HG03196 (cell line): ENCODE measurements at regions not wholly inside any gene's neighbourhood (a gene's known extent, or its start where the extent isn't known, plus 50 kb on each side); places are given as distances from the start of the nearest gene placed in this dataset.

Source experiments
- ATAC-seq: cut with Tn5 transposase; IDR thresholded peaks from one replicate; pipeline ENCODE4 v1.9.1; 2021; ENCODE audit not compliant: unreplicated experiment

DNA sequence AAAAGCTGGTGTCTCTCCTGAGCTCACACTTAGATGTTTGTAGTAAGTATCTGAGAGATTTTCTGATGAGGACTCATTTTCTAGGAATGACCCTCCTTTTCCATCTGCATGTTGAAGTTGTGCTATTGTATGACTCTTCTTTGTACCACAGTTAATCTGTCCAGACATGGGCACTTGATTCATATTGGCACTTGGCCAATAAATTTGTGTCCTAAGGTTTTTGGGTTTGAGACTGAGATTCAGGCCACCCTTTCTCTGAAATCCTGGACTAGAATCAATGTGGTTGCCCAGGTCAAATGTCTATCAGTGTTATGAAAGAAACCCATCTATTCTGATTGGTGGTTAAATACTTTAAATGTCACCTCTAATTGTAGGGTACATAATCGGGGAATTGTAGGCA lies 869.0 kb downstream of the SH3BGRL start:
- no peak for ATAC-seq

DNA sequence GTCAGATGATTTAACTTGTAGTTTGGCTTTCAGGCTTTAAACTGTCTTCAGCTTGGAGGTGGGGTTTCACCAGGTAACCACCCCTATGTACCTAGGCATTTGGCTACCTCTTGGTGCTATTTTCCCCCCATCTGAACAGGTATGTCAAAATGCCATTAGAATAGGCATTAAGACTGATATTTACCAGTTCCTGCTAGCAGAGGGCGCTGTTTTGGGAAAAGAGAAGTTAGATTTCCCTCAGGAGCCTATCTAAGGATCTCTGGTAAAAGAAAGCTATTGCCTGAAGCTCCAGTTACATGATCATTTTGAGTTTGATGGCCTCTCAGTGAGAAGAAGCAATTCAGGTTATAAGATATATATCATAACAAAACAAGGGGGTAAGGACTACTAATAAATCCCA lies 879.1 kb downstream of the SH3BGRL start:
- ATAC-seq: no peak

DNA sequence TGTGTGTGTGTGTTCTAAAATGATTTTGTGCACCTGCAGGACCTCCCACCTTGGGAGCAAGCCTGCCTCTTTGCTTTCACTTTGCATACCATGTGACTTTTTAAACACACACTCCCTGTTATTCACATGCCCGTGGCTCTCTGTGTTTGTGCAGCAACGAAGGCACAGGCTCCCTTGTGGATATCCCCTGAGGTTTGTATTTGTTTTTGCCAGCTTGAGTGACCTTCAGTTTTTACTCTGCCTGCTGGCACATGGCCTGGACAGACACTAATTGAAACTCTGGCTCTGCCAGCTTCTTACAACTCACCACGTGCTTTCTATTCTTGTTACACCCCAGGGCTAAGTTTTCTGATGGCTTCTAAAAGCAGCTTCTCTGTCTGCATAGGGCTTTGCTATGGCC lies 885.8 kb downstream of the SH3BGRL start:
- ATAC-seq: no peak

DNA sequence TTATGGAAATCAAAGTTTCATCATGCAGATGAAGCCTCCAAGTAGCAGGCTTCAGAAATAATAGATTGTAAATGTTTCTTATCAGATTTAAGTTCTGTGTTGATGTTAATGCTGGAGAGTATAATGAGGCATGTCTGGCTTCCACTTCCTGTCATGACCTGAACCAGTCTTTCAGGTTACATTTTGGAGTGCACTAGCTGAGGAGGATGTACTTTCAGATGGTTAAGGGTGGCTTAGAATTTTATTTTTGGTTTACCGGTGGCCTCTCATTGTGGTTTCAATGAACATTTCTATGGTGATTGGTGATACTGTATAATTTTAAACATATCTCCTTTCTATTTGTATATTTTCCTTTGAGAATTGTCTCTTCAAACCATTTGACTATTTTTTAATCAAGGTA lies 890.4 kb downstream of the SH3BGRL start:
- ATAC-seq: no peak

DNA sequence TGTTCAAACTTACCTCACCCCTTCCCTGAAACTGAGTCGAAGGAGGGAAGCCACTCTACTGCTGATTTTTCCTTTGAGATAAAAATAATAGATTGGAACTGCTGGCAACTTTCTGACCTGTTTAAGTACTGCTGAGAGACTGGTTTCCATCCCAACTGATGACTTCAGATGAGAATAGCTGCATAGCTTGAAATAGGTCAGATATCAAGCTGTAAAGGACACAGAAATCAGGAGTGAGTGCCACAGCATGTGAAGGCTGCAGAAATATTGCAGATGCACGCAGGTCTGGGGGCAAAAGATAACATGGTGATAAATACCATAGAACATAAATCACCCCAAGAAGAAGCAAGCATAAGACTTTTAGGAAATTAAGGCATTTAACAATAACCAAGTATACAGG lies 923.2 kb downstream of the SH3BGRL start:
- ATAC-seq: no peak

DNA sequence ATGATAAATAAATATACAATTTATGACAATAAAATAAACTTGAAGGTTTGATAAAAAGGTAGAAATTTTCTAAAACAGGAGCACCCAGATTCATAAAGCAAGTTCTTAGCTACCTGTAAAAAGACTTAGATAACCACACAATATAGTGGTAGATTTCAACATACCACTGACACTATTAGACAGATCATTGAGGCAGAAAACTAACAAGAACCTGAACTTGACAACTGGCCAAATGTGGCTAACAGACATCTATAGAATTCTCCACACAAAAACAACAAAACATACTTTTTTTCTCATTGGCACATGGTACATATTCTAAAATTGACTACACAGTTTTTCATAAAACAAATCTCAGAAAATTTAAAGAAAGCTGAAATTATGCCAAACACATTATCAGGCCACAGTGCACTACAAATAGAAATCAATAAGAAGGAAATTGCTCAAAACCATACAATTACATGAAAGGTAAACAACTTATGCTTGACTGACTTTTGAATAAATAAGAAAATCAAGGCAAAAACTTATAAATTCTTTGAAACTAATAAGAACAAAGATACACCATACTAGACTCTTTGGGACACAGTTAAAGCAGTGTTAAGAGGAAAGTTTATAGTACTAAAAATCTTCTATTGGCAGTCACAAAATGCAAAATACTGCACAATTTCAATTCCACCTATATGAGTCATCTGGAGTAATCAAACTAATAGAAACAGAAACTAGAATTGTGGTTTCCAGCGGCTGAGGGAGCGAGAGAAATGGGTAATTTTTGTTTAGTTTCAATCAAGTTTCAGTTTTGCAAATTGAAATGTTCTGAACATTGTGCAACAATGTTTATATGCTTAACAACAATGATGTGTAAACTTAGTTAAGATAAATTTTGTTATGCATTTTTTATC lies 925.6 kb downstream of the SH3BGRL start:
- peak; percentile 96 for ATAC-seq

DNA sequence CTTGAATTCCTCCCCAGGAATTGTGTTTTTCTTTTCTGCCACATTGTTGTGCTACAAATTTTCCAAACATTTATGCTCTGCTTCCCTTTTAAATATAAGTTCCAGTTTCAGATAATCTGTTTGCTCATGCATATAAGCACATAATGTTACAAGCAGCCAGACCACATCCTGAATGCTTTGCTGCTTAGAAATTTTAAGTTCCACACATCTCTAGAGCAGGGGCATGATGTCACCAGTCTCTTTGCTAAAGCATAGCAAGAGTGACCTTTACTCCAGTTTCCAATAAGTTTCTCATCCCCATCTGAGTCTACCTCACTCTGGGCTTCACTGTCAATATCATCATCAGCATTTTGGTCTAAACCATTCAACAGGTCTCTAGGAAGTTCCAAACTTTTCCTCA lies 932.5 kb downstream of the SH3BGRL start:
- ATAC-seq: no peak

DNA sequence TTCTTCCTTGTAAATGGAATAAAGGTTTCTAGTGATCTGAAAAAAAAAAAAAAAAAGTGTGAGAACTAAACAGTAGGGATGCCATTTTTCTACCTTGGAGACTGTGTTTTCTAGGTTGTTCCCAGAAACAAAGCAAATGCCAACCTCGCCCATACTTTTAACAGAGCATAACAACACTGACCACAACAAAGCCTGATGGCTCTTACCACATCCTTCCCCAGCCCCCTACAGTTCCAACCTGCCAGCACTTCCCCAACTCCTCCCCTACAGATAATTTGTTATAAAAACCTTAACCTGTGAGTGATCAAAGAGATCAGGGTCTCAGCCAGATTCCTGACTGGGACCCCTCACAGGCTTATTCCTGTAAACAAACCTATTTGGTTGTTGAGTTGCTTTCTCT lies 940.0 kb downstream of the SH3BGRL start:
- no peak for ATAC-seq

DNA sequence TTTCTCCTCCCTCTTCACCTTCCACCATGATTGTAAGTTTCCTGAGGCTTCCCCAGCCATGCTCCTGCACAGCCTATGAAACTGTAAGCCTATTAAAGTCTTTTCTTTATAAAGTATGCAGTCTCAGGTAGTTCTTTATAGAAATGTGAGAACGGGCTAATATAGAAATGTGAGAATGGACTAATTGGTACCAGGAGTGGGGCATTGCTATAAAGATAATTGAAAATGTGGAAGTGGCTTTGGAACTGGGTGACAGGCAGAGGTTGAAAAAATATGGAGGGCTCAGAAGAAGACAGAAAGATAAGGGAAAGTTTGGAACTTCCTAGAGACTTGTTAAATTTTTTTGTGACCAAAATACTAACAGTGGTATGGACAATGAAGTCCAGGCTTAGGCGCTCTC lies 959.3 kb downstream of the SH3BGRL start:
- no peak for ATAC-seq

DNA sequence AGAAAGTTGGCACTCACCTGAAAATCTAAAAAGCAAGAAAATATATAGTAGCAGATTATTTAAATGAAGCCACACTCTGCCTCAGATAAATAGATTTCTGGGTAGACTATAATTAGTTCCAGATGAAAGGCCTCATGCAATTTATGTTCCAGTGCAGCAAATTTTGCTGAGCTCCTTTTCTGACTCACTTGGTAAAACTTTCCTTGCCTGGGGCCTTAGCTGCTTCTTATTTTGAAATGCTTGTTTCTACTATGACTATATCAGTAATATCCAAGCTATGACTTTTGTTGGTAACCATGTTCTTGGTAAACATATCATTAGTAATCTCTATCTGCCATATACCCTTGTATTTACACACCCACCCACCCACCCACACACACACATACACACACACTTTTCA lies 961.8 kb downstream of the SH3BGRL start:
- ATAC-seq: no peak

DNA sequence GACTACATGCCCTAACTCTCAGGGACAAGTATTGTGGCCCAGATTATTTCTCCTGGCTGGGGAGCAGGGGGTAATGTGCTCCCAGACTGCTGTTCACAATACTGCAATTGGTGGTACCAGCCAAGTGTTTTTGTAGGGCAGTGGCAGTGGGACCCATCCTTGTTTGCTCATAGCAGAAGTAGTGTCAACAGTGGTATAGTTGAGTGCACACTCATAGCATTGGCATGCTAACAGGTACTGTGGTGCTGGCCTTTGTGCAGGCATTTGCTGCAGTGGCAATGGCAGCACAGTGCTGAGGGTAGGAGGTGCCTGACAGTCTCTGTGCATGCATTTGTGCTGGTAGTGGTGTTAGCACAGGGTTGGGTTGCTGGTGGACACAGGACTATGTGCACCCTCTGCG lies 995.0 kb downstream of the SH3BGRL start:
- no peak for ATAC-seq

DNA sequence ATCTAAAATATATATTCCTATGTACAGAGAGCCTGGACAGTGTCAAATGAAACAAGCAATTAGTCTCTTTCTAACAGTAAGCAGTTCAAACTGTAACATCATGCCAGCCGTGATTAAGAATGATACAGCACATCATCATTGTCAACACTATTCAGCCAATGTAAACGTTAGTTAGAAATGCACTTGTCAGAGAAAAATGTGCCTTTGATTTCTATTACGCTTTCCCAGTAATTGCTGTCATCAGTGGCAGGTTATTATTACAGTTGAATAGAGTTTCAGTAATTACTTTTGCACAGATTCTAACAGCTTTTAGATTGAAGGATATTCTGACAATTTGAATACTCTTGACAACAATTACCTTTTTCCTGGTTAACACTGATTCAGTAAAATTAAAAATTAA lies 1007.1 kb downstream of the SH3BGRL start:
- no peak for ATAC-seq

DNA sequence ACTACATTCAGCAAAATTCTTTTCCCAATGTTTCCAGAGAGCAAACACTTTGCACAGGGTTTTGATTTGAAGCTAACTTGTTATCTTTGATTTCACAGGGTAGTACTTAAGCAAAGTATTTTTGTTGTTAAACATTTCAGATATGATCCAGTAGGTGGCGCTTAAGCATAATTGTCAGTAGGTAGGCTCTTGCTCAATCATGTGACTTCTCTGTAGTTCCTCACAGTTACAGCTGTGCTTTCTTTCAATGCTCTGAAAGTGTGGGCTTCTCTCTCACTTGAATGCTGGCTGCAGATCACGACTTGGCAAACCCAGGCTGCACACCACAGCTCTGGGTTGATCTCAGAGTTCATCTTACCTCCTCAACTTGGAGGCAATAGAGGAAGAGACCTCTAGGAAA lies 1016.5 kb downstream of the SH3BGRL start:
- ATAC-seq: no peak

DNA sequence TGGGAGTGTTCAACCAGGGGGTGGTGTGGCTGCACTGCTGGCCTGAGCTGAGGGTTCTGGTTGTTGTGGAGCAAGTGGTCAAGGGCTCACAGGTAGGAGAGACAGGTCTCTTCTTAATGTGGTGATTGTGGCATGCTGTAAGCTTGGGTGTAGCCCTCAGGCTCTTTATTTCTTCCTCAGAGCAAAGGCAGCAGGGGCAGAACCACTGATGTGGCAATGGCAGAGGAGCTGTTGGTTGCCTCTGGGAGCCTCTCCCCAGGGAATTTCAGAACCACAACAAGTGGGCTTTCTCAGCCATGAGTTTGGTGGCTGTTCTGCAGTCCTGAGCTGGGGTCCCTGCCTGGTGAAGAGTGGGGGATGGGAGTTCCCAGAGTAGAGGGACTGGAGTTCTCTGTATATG lies 1017.2 kb downstream of the SH3BGRL start:
- ATAC-seq: no peak

DNA sequence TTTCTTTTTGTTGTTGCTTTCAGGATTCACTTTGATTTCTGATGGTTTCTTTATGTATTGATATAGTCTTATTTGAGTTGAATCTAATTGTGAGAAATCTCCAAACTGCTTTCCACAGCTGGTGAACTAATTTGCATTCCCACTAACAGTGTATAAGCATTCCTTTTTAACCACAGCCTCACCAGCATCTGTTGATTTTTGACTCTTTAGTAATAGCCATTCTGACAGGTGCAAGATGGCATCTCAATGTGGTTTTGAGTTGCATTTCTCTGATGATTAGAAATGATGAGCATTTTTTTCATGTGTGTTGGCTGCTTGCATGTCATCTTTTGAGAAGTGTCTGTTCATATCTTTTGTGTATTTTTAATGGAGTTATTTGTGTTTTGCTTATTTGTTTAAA lies 1023.1 kb downstream of the SH3BGRL start:
- no peak for ATAC-seq

DNA sequence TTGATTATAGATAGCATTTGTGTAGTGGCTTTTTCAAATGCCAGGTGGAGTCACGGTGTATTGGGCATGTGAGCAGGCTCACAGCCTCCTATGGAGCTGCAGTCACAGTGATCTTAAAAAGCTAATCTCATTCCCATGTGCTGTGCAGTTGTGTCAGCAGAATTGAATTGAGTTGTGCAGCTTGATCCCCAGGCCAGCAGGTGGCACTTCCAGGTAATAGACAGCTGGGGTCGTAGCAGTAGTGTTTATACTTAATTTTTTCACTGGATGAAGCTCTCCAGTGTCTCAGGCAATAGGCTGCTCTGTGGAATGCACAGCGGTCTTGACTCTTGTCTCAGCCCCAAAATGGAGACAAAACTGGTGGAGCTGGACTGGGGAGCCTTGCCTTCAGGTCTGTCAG lies 1028.1 kb downstream of the SH3BGRL start:
- no peak for ATAC-seq

DNA sequence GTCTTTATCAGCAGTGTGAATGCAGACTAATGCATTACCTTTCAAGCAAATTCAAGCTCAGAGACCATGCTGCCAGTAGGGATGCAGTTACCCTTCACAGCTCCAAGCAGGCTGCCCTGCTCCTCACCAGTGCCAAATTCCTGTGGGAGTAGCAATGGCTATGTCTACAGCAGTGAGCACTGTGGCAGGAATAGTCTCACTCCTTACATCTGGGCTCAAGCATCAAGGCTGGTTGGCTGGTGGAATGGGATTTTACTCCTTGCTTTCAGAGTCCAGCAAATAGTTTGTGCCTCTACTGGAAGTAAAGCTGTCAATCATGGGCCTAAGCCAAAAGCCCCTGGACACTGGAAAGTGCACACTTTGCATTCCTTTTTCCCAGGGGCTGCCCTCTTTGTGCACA lies 1030.8 kb downstream of the SH3BGRL start:
- ATAC-seq: no peak

DNA sequence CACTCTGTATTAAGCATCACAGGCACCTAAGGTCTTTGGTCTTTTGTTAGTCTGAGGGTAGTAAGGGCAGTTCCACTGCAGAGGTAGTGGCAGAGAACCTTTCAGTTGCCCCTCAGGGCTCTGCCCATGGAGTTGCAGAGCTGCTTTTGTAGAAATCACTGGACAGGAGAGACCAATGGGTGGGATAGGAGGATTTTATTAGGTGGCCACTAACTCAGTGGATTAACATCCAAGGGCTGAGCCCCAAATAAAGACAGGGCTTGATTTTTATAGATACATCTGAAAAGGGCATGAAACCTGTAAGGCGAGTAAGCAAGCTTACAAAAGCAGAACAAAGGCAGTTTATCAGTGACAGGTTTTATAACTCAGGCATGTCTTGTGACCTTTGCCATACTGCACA lies 1035.4 kb downstream of the SH3BGRL start:
- no peak for ATAC-seq
